NCI-H510A treated with DMSO at 0.1 percent for 48 hours (cell line): ENCODE measurements at regions not wholly inside any gene's neighbourhood (a gene's known extent, or its start where the extent isn't known, plus 50 kb on each side); places are given as distances from the start of the nearest gene placed in this dataset.

Experiments
- DNase-seq: peaks from one replicate; lab custom pipeline; 2025; lab: John Stamatoyannopoulos, UW

- DNase-seq, result no peak
Observed at GRCh38 chr6:4294636-4295035, 159.3 kb upstream of the ECI2 start.

GRCh38 chr6:4291453-4292403 lies 156.4 kb upstream of the ECI2 start:
- no peak for DNase-seq

DNA sequence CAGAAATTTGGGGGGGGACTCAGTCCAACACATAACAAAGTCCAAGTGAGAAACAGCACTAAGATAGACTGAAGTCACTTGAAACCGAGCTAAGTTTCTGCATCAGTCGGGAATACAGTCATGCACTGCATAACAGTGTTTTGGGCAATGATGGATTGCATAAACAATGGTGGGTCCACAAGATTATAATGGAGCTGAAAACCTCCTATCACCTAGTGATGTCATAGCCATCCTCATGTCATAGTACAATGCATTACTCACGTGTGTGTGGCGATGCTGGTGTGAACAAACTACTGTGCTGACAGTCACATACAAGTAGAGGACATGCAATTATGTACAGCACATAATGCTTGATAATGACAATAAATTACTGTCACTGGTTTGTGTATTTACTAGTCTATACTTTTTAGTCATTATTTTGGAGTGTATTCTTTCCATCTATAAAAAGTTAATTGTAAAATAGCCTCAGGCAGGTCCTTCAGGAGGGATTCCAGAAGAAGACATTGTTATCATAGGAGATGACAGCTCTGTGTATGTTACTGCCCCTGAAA lies 154.5 kb upstream of the ECI2 start:
- DNase-seq, result no peak

GRCh38 chr6:4287811-4288244 lies 152.5 kb upstream of the ECI2 start:
- DNase-seq, result no peak

DNA sequence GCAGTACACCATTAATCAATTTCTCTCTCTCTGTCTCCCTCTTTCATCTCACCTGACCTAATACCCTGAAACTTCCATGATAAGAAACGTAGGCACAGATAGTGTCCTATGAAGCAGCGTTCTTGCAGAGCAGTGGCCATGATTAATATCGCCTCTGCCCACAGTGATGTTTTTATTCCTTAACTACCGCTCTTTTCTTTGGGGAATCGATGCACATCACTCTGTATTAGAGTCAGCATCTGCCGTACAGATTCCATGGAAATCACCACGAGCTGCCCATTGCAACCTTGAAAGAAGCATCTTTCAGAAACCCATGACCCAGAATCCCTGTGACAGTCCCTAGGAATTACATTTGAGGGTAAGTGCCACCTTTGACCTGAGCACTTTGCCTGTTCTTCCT lies 152.0 kb upstream of the ECI2 start:
- DNase-seq, result no peak

DNA sequence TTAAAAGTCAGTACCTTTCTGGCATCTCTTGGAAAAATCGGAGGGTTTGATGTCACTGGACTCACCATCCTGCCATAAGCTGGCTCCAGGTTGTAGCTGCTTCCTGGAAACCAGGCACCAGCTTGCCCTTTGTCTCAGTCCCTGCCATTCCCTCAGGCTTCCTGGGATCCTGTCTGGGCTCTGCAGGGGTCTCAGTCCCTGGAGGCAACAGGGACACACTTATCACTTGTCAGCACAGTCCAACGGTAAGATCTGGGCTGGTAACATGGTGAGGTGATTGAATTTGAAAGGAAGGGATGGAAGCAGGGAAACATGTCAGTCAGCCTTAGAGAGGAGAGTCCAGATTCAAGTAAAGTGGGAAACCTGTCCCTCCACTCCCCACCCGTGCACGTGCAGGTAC lies 147.6 kb upstream of the ECI2 start:
- DNase-seq, result no peak

- DNase-seq, result peak; percentile 77
Observed at GRCh38 chr6:4281341-4282293, 146.2 kb upstream of the ECI2 start.

- DNase-seq, result no peak
Observed at GRCh38 chr6:4280707-4281106, 145.3 kb upstream of the ECI2 start.

DNA sequence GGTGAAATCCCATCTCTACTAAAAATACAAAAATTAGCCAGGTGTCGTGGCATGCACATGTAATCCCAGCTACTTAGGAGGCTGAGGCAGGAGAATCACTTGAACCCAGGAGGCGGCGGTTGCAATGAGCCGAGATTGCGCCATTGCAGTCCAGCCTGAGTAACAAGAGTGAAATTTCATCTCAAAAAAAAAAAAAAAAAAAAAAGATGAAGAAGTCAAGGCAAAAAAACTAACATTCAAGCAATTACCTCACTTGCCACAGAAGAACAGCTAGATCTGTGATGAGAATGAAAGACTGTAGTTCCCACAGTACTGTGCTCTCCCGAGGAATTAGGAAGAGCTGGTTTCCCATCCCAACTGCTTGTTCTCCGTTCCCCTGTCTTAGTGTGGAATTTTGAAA lies 144.7 kb upstream of the ECI2 start:
- DNase-seq, result no peak

- no peak for DNase-seq
Observed at GRCh38 chr6:4274382-4275082, 139.2 kb upstream of the ECI2 start.

DNA sequence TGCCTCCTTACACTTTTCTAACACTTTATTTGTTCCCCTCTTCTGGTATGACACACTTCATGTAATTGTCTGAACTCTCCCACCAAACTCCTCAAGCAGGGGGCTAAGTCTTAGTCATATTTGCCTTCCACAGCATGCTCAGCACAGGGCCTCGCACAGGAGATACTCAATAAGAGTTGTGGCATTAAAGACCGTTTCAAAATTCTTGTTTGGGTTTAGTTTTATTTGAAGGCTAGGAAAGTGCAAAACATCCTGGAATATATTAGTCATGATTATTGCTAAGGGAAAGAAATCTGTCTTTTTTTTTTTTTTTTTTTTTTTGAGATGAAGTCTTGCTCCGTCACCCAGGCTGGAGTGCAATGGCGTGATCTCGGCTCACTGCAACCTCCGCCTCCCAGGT lies 137.6 kb upstream of the ECI2 start:
- no peak for DNase-seq

DNA sequence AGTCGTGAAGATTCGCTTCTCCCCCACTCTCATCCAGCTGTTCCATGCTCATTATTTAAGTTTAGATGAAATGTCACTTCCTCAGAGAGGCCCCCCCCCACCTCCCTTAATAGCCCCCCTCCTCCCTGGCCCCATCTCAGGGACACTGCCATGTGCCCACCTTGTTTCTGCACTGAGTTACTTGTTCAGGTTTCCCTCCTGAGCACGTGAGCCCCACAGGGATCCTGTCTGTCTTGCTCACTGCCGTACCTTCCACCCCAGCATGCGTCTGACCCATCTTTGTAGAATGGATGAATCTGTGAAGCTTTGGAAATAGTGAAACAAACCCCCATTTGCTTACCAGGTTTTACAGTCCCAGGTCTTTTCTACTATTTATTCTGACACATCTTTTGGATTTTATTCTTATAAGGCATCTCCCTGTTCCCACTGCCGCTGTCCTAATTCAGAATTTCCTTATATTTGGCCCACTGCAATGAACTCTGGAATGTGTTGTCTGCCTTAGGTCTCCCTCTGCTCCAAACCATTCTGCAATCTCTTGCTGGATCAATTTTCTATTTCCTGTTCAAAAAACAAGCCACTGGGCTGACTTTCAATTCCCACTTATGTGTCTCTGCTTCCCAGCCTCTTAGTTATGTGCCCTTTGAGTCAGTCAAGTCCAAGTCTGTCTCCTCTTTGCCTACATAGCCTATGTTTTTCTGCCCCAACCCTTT lies 136.5 kb upstream of the ECI2 start:
- DNase-seq, result no peak

DNA sequence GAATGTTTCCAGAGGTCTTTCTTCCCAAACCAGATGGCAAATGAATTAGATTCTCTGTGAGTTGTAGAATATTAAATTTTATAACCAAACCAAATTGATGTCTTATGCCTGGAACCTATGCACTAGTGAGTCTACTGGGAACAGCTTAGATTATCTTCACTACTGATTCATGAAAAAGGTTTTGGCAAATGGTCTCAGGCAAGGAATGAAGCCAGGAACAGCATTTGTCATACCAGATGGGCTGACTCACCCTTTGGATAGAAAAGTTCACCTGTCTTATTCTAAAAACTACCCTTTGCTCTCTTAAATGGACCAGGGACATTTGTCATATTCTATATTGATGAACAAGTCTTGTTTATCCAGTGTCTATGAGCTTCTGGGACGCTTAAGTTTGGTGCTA lies 135.4 kb upstream of the ECI2 start:
- no peak for DNase-seq

DNA sequence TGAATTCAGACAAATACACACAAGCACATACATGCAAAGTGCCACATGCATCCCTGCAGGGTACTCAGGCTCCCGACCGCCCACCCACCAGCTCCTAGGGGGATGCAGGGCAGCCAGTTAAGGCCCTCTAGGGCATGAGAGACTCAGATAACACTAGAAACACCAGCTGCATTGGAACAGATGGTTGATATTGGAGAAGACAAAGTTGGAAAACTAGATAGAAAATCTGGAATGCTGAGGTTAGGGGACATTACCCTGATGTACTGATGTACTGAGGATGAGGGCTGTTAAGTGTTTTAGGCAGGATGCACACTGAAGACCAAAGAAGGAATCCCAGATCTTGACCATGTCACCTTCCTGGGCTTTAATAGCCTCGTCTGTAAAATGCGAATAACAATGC lies 134.6 kb upstream of the ECI2 start:
- DNase-seq, result no peak

- no peak for DNase-seq
Observed at GRCh38 chr6:4268171-4268570, 132.8 kb upstream of the ECI2 start.

- DNase-seq, result no peak
Observed at GRCh38 chr6:4265740-4266139, 130.4 kb upstream of the ECI2 start.

- no peak for DNase-seq
Observed at GRCh38 chr6:4264601-4265000, 129.2 kb upstream of the ECI2 start.

DNA sequence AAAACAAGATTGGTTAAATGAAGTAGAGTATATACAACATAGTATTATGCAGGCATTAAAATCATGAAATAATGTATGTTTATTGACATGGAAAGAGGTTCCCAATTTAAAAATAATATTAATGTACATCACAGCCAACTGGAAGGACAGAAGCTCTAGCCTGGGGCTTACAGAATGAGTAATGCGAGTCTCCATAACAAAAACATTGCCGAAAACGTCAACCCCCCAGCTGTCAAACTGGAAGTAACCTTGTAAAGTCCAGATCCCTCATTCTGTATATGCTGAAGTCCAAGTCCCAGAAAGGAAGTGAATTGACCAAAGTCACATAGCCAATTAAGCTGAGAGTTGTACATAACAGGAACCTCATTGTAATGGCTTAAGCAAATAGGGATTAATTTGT lies 128.7 kb upstream of the ECI2 start:
- no peak for DNase-seq

DNA sequence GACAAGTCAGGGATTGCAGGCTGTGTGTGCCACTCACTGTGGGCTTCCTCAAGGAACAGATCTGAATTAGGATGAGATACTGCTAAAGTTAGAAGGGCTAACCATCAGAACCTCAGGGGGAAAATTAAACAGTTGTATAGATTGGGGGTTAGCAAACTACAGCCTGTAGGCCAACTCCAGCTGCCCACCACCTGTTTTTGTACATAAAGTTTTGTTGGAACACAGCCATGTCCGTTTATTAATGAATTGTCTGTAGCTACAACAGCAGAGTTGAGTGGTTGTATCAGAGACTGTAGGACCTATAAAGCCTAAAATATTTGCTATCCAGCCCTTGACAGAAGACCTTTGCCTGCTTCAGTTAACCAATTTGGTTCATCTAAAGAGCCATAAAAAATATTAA lies 127.2 kb upstream of the ECI2 start:
- no peak for DNase-seq

DNA sequence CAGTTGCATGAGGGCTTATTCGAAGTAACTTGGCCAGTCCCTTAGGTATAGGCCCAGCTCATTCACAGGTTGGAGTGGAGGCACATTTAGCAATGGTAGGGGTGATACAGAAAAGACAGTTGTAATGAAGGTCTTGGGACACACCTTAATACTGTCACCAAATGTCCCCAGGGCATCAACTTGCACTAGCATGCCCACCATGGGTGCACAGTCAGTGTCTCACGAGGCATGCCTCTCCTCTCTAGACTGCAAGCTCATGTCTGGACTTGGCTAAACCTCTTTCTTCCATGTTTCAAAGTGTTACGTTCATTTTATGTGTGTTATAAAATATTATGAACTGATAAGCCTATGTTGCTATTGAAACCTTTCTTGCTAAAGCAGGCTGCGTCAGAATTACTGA lies 124.0 kb upstream of the ECI2 start:
- DNase-seq, result no peak

- DNase-seq, result no peak
Observed at GRCh38 chr6:4258733-4259132, 123.4 kb upstream of the ECI2 start.
